B cell (primary cell): ENCODE measurements at regions not wholly inside any gene's neighbourhood (a gene's known extent, or its start where the extent isn't known, plus 50 kb on each side); places are given as distances from the start of the nearest gene placed in this dataset.

Source experiments
- ATAC-seq: fragments of 200-7000 bp; cut with Tn5 transposase; one replicate; pipeline ENCODE4 v1.10.0; 2021; ENCODE audit warnings: low read depth, mild to moderate bottlenecking, moderate number of reproducible peaks, moderate library complexity
- CTCF ChIA-PET: fragments of 350-600 bp; sonication (Branson Sonifier 250); formaldehyde crosslinking; loops from one replicate; lab custom pipeline; 2021; ENCODE audit warnings: antibody characterized with exemption, inconsistent platforms; lab: Charles Lee
- POLR2A ChIA-PET: fragments of 350-600 bp; sonication (Branson Sonifier 250); formaldehyde crosslinking; loops from one replicate; lab custom pipeline; 2021; ENCODE audit warnings: antibody characterized with exemption; lab: Charles Lee
- DNase-seq: peaks from one replicate; pipeline ENCODE4 v3.0.0; 2013
- H2AFZ ChIP-seq: 2 replicates; pipeline ENCODE4 v1.6.1; 2012; ENCODE audit warnings: mild to moderate bottlenecking, low read depth, low read length; ENCODE audit not compliant: insufficient read depth, poor library complexity, severe bottlenecking
- H3K27ac ChIP-seq, 2 donors: 1 replicate in 1 of 2; 2 replicates in 1 of 2; pipeline ENCODE4 v1.5.1; 2012 to 2013; ENCODE audit warnings: low read length in 2 of 2, mild to moderate bottlenecking in 2 of 2, moderate library complexity in 1 of 2
- H3K27me3 ChIP-seq, 4 experiments: fragments of 200-600 bp in 1 of 4; sonication (generic) in 1 of 4; replicated peaks in 1 of 4; 1 replicate in 2 of 4; 2 replicates in 2 of 4; pipeline versions ENCODE4 v1.6.1 to v1.7.0; 2013 to 2016; ENCODE audit warnings: low read length in 3 of 4, mild to moderate bottlenecking in 2 of 4, mixed read lengths in 1 of 4, moderate library complexity in 1 of 4; ENCODE audit not compliant: insufficient read depth in 4 of 4, control insufficient read depth in 3 of 4; ENCODE audit errors: control extremely low read depth in 1 of 4
- H3K36me3 ChIP-seq, 2 experiments: replicated peaks in 1 of 2; 1 replicate in 1 of 2; 2 replicates in 1 of 2; pipeline versions ENCODE4 v1.6.1 to v1.7.1; 2013; ENCODE audit warnings: low read length in 1 of 2; ENCODE audit not compliant: insufficient read depth in 2 of 2, control insufficient read depth in 1 of 2; ENCODE audit errors: control extremely low read depth in 1 of 2, extremely low read depth in 1 of 2
- H3K4me1 ChIP-seq, 2 donors: fragments of 200-600 bp in 1 of 2; sonication (generic) in 1 of 2; 1 replicate in 1 of 2; 2 replicates in 1 of 2; pipeline versions ENCODE4 v1.5.1 to v1.6.1; 2013 to 2017; ENCODE audit warnings: low read length in 2 of 2; ENCODE audit not compliant: control insufficient read depth in 2 of 2, insufficient read depth in 2 of 2
- H3K4me2 ChIP-seq: replicated peaks from 2 replicates; pipeline ENCODE3; 2012; ENCODE audit warnings: mild to moderate bottlenecking, low read depth, low read length; ENCODE audit not compliant: poor library complexity, severe bottlenecking
- H3K4me3 ChIP-seq, 5 experiments: fragments of 200-600 bp in 1 of 5; sonication (generic) in 1 of 5; 1 replicate in 3 of 5; 2 replicates in 2 of 5; pipeline versions ENCODE4 v1.5.1 to v1.7.0; 2011 to 2016; ENCODE audit warnings: low read length in 4 of 5, mild to moderate bottlenecking in 4 of 5, low read depth in 2 of 5, control low read depth in 1 of 5, moderate library complexity in 1 of 5; ENCODE audit not compliant: insufficient read depth in 1 of 5; ENCODE audit errors: control extremely low read depth in 1 of 5, extremely low read depth in 1 of 5
- H3K79me2 ChIP-seq: fragments of 200-600 bp; sonication (generic); one replicate; pipeline ENCODE4 v1.6.0; 2016; ENCODE audit warnings: low read length; ENCODE audit not compliant: control insufficient read depth, insufficient read depth
- H3K9ac ChIP-seq: fragments of 200-600 bp; sonication (generic); 2 replicates; pipeline ENCODE4 v1.6.1; 2017; ENCODE audit warnings: mild to moderate bottlenecking, low read length, moderate library complexity
- H3K9me3 ChIP-seq, 3 donors: one replicate each; pipeline versions ENCODE4 v1.6.1 to v1.7.1; 2013; ENCODE audit warnings: low read length in 2 of 3; ENCODE audit not compliant: control insufficient read depth in 2 of 3, insufficient read depth in 1 of 3; ENCODE audit errors: control extremely low read depth in 1 of 3
- H4K20me1 ChIP-seq: 2 replicates; pipeline ENCODE4 v1.6.0; 2012; ENCODE audit warnings: mild to moderate bottlenecking, low read length; ENCODE audit not compliant: insufficient read depth, control insufficient read depth, poor library complexity, severe bottlenecking
- H3K27ac Mint-ChIP-seq: one replicate; pipeline ENCODE4 v1.8.0; 2021; ENCODE audit warnings: mixed read lengths
- H3K27me3 Mint-ChIP-seq: one replicate; pipeline ENCODE4 v1.8.0; 2021; ENCODE audit warnings: mixed read lengths
- H3K4me1 Mint-ChIP-seq: one replicate; pipeline ENCODE4 v1.8.0; 2021; ENCODE audit warnings: mixed read lengths
- H3K4me3 Mint-ChIP-seq: one replicate; pipeline ENCODE4 v1.8.0; 2021; ENCODE audit warnings: mixed read lengths
- H3K9me3 Mint-ChIP-seq: one replicate; pipeline ENCODE4 v1.8.0; 2022; ENCODE audit warnings: mixed read lengths; ENCODE audit not compliant: insufficient read depth
- EZH2 ChIP-seq: IDR thresholded peaks from 2 replicates; pipeline ENCODE4 v1.6.1; 2012; ENCODE audit warnings: borderline replicate concordance, low read depth, mild to moderate bottlenecking, moderate library complexity, low read length; ENCODE audit not compliant: insufficient read depth, poor library complexity, severe bottlenecking
- WGBS: methylation state at CpG from one replicate; pipeline ENCODE4 v1.1.5; 2013; ENCODE audit warnings: missing lambda C conversion rate; ENCODE audit not compliant: insufficient coverage; 5-methylcytosine and 5-hydroxymethylcytosine counted together
- intact Hi-C: fragments of 100-400 bp; cut with micrococcal nuclease; formaldehyde crosslinking; loops from one replicate; pipeline ENCODE4 v1.10.0; 2022
- TF ChIP-seq, protein P1 (sequence below): fragments of 200-600 bp; IDR thresholded peaks from one replicate; pipeline ENCODE4 v1.8.0; 2022; ENCODE audit warnings: antibody characterized with exemption, mild to moderate bottlenecking

DNA sequence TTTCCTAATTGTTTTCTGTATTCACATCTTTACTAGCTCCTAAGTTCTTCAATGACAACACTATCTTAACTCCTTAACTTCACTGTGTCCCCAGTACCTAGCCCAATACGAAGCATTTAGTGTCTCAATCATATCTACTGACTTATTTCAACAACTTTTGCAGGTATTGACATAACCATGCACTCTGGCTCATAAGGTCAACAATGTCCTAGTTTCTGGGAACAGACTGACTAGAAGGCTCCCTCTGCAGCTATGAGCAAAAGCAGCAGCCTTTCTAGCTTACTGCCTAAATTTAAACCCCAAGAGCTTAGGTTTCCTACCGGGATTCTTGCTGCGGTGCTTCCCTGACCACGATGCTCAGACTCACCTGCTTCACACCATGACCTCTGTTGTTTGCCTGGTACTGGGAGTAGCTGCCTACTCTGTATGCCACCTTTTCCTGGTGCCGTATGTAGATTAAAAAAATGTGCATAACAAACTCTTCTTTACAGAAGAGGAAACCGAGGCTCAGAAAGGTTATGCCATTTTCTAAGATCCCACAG is 767.7 kb downstream of the TUSC7 start:
- Histone ChIP-seq H3K9ac (no peak overlapping the region), H3K27me3 (no peaks in the 10 kb centered on the region), H3K79me2 (no peaks in the 10 kb centered on the region), H3K4me1 (no peaks in the 10 kb centered on the region), H3K9me3 (no peaks in the 10 kb centered on the region), H3K27ac (no peak overlapping the region), H3K36me3 (no peaks in the 10 kb centered on the region), H3K4me3 (no peak overlapping the region), H2AFZ (no peak overlapping the region), H3K4me2 (no peak overlapping the region), H4K20me1 (no peaks in the 10 kb centered on the region)
- H3K9me3 Mint-ChIP-seq, result no peaks in the 10 kb centered on the region
- DNase-seq (no peak), ATAC-seq (no peak)
- H3K4me3 Mint-ChIP-seq, result no peak overlapping the region
- 78% methylated on average over 4 of the region's 6 CpGs for WGBS
- no peaks in the 10 kb centered on the region for H3K4me1 Mint-ChIP-seq
- POLR2A ChIA-PET, result no interaction called here
- no peak for TF ChIP-seq EZH2
- TF ChIP-seq, protein P1, sequence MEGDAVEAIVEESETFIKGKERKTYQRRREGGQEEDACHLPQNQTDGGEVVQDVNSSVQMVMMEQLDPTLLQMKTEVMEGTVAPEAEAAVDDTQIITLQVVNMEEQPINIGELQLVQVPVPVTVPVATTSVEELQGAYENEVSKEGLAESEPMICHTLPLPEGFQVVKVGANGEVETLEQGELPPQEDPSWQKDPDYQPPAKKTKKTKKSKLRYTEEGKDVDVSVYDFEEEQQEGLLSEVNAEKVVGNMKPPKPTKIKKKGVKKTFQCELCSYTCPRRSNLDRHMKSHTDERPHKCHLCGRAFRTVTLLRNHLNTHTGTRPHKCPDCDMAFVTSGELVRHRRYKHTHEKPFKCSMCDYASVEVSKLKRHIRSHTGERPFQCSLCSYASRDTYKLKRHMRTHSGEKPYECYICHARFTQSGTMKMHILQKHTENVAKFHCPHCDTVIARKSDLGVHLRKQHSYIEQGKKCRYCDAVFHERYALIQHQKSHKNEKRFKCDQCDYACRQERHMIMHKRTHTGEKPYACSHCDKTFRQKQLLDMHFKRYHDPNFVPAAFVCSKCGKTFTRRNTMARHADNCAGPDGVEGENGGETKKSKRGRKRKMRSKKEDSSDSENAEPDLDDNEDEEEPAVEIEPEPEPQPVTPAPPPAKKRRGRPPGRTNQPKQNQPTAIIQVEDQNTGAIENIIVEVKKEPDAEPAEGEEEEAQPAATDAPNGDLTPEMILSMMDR, result no peak
- H3K27ac Mint-ChIP-seq, result no peak overlapping the region
- no peaks in the 10 kb centered on the region for H3K27me3 Mint-ChIP-seq
- CTCF ChIA-PET, result no interaction called here
- intact Hi-C loops, result no loop called here

DNA sequence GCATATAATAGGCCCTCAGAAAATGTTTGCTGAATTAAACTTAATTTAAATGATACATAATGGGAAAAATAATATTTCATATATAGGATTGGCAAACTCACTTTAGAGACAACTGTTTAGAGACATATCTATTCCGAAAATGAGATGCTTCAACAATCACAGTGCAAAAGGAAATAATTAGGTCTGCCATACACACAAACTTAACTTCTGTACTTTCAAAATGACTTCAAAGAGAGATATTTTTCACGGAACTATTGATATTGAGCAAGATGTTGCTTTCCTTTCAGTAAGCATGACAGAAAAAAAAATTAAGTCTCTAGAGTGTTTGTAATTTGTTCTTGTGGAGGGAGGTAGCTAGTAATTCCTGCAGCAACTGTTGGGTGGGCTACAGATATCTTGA is 769.5 kb downstream of the TUSC7 start:
- ATAC-seq (no peak), DNase-seq (no peak)
- intact Hi-C loops, result no loop called here
- H4K20me1 ChIP-seq, result no peaks in the 10 kb centered on the region
- Mint-ChIP-seq H3K4me3 (no peak overlapping the region), H3K4me1 (no peaks in the 10 kb centered on the region), H3K27me3 (no peaks in the 10 kb centered on the region), H3K27ac (no peak overlapping the region), H3K9me3 (no peaks in the 10 kb centered on the region)
- H3K36me3 ChIP-seq, result no peaks in the 10 kb centered on the region
- WGBS, result 57% methylated on average over 1 of the region's 2 CpGs
- no peak overlapping the region for H3K4me3 ChIP-seq
- POLR2A ChIA-PET, result no interaction called here
- H3K27ac ChIP-seq, result no peak overlapping the region
- TF ChIP-seq, protein P1, result no peak
- no peak for TF ChIP-seq EZH2
- H3K4me1 ChIP-seq, result no peaks in the 10 kb centered on the region
- H2AFZ ChIP-seq, result no peak overlapping the region
- H3K79me2 ChIP-seq, result no peaks in the 10 kb centered on the region
- H3K9ac ChIP-seq, result no peak overlapping the region
- H3K9me3 ChIP-seq, result no peaks in the 10 kb centered on the region
- CTCF ChIA-PET, result no interaction called here
- no peak overlapping the region for H3K4me2 ChIP-seq
- H3K27me3 ChIP-seq, result no peaks in the 10 kb centered on the region
